Prostate gland (tissue), 2 donors: ENCODE measurements at regions not wholly inside any gene's neighbourhood (a gene's known extent, or its start where the extent isn't known, plus 50 kb on each side); places are given as distances from the start of the nearest gene placed in this dataset.

Experiments used
- CTCF ChIP-seq, 4 experiments: fragments of 200-600 bp in 2 of 4; fragments of 450-650 bp in 2 of 4; sonication (generic) in 2 of 4; IDR thresholded peaks; 1 replicate in 3 of 4; 2 replicates in 1 of 4; pipeline ENCODE4 v1.5.1; 2016 to 2019; ENCODE audit warnings: antibody characterized with exemption in 4 of 4, mild to moderate bottlenecking in 2 of 4, moderate library complexity in 2 of 4
- POLR2A ChIP-seq: fragments of 450-650 bp; IDR thresholded peaks from one replicate; pipeline ENCODE4 v1.6.1; 2016; ENCODE audit warnings: antibody characterized with exemption, mild to moderate bottlenecking

DNA sequence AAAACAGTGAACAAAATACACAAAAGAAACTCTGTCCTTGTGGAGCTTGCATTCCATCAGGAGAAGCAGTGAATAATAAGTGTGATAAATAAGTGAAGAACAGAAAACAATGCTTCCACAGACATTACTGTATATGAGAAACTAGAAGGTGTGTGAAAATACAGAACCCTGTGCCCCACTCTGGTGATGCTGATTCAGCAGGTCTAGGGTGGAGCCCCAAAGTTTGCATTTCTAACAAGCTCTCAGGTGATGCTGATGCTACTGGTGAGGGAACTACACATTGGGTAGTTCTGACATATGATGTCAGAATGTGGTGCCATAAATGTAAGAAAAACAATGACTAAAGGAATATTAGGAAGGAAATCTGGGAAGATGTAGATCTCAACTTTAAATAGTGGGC lies 601.4 kb upstream of the BTBD3 start:
- TF ChIP-seq CTCF (IDR thresholded peaks at IDR 0.05) (no peak), POLR2A (no peak)
